Tibial nerve (tissue), 3 donors: ENCODE measurements at regions not wholly inside any gene's neighbourhood (a gene's known extent, or its start where the extent isn't known, plus 50 kb on each side); places are given as distances from the start of the nearest gene placed in this dataset.

ENCODE experiments used
- CTCF ChIP-seq, 5 experiments: fragments of 200-600 bp in 3 of 5; fragments of 450-650 bp in 2 of 5; sonication (generic) in 3 of 5; IDR thresholded peaks; one replicate each; pipeline ENCODE4 v1.5.1; 2016 to 2019; ENCODE audit warnings: antibody characterized with exemption in 5 of 5, mild to moderate bottlenecking in 3 of 5, moderate library complexity in 2 of 5
- POLR2A ChIP-seq, 2 donors: fragments of 450-650 bp; IDR thresholded peaks; one replicate each; pipeline ENCODE4 v1.6.1; 2017; ENCODE audit warnings: antibody characterized with exemption in 2 of 2, mild to moderate bottlenecking in 2 of 2, moderate library complexity in 2 of 2

- TF ChIP-seq POLR2A (IDR thresholded peaks at IDR 0.05) (no peak), CTCF (IDR thresholded peaks at IDR 0.05) (no peak)
These were observed 132.8 kb upstream of the TTC14 start for GRCh38 chr3:180469149-180469548.
